ENCODE measurements at regions not wholly inside any gene's neighbourhood (a gene's known extent, or its start where the extent isn't known, plus 50 kb on each side); places are given as distances from the start of the nearest gene placed in this dataset.

- no peak for TF ChIP-seq ZNF629 (tag by site-specific recombination; IDR thresholded peaks at IDR 0.05)
- TF ChIP-seq ZBTB7A (tag by site-specific recombination; IDR thresholded peaks at IDR 0.05; ENCODE audit: low read depth) = no peak
- TF ChIP-seq ZNF132 (tag by site-specific recombination; IDR thresholded peaks at IDR 0.05; ENCODE audit: borderline replicate concordance) = no peak
- no peak for TF ChIP-seq ZNF701 (tag by site-specific recombination; IDR thresholded peaks at IDR 0.05)
- ChIA-PET POLR2A (interaction anchor here (1.4 kb wide), 1 partner anchor 76 kb away, joined by 4 read pairs; no protein-coding TSS in a partner anchor), CTCF (interaction anchor here (0.6 to 0.7 kb wide), 3 partner anchors 26 to 981 kb away, joined by 3 to 4 read pairs (median 3); no protein-coding TSS in a partner anchor)
- H3K4me3 ChIP-seq (ENCODE audit: low read depth, low read length) = no peak overlapping the region
- H3K4me1 ChIP-seq (ENCODE audit: control insufficient read depth, insufficient read depth, low read length) = no peaks in the 10 kb centered on the region
- no peak overlapping the region for H3K27ac ChIP-seq (ENCODE audit: extremely low read depth, low read depth, low read length)
- no peaks in the 10 kb centered on the region for H3K36me3 ChIP-seq (ENCODE audit: control insufficient read depth in 2 of 2, insufficient read depth in 1 of 2, low read length in 2 of 2)
- H3K9me3 ChIP-seq (ENCODE audit: control insufficient read depth, insufficient read depth, low read depth, low read length) = no peaks in the 10 kb centered on the region
Observed at GRCh38 chr18:44602845-44603244, 77.8 kb upstream of the SETBP1 start.

- TF ChIP-seq PRDM6 (tag by site-specific recombination; IDR thresholded peaks at IDR 0.05) (peak; percentile 75), FEZF1 (tag by site-specific recombination; IDR thresholded peaks at IDR 0.05) (peak; percentile 30; the same call in 1 of the 2 replicates), ZSCAN23 (tag by site-specific recombination; IDR thresholded peaks at IDR 0.05) (no peak), ZFP41 (tag by site-specific recombination; IDR thresholded peaks at IDR 0.05; ENCODE audit: borderline replicate concordance) (no peak), RBAK (tag by site-specific recombination; IDR thresholded peaks at IDR 0.05) (no peak), ZBTB7A (tag by site-specific recombination; IDR thresholded peaks at IDR 0.05; ENCODE audit: low read depth) (no peak)
- no peak overlapping the region for H3K27ac ChIP-seq (ENCODE audit: extremely low read depth, low read depth, low read length)
- ChIA-PET POLR2A (no interaction called here), CTCF (no interaction called here)
- H3K36me3 ChIP-seq (ENCODE audit: control insufficient read depth in 2 of 2, insufficient read depth in 1 of 2, low read length in 2 of 2) = no peaks in the 10 kb centered on the region
- no peaks in the 10 kb centered on the region for H3K9me3 ChIP-seq (ENCODE audit: control insufficient read depth, insufficient read depth, low read depth, low read length)
- peaks cover 5% of the 10 kb centered on the region; the same call in 1 of the 2 replicates for H3K4me1 ChIP-seq (ENCODE audit: control insufficient read depth, insufficient read depth, low read length)
- H3K4me3 ChIP-seq (ENCODE audit: low read depth, low read length) = no peak overlapping the region
Observed at GRCh38 chr18:44609181-44609941, 71.3 kb upstream of the SETBP1 start.

- CTCF ChIA-PET = no interaction called here
- no peak for TF ChIP-seq GLI4 (tag by site-specific recombination; IDR thresholded peaks at IDR 0.05)
- no peak for TF ChIP-seq ZNF510 (tag by site-specific recombination; IDR thresholded peaks at IDR 0.05; ENCODE audit: insufficient replicate concordance)
- TF ChIP-seq ZNF112 (tag by site-specific recombination; IDR thresholded peaks at IDR 0.05) = no peak
- no peak for TF ChIP-seq ZNF768 (tag by site-specific recombination; IDR thresholded peaks at IDR 0.05)
- TF ChIP-seq ZNF121 (tag by site-specific recombination; IDR thresholded peaks at IDR 0.05) = no peak
- TF ChIP-seq ZNF202 (tag by site-specific recombination; IDR thresholded peaks at IDR 0.05; ENCODE audit: borderline replicate concordance) = no peak
- TF ChIP-seq KLF9 (tag by site-specific recombination; IDR thresholded peaks at IDR 0.05; ENCODE audit: low read depth) = no peak
- no peak for TF ChIP-seq ZNF292 (tag by site-specific recombination; IDR thresholded peaks at IDR 0.05; ENCODE audit: borderline replicate concordance, low read depth)
- TF ChIP-seq CTCF (tag by site-specific recombination; IDR thresholded peaks at IDR 0.05) = no peak
- no peak for TF ChIP-seq ZNF449 (tag by site-specific recombination; IDR thresholded peaks at IDR 0.05)
- no peak for TF ChIP-seq ZNF530 (tag by site-specific recombination; IDR thresholded peaks at IDR 0.05; ENCODE audit: low read depth)
- TF ChIP-seq ZNF776 (tag by site-specific recombination; IDR thresholded peaks at IDR 0.05; ENCODE audit: borderline replicate concordance) = no peak
- TF ChIP-seq MZF1 (tag by site-specific recombination; IDR thresholded peaks at IDR 0.05; ENCODE audit: borderline replicate concordance) = no peak
- TF ChIP-seq ZNF324 (tag by site-specific recombination; IDR thresholded peaks at IDR 0.05) = no peak
- no peak for TF ChIP-seq ZNF16 (tag by site-specific recombination; IDR thresholded peaks at IDR 0.05; ENCODE audit: low read depth)
- no peak for TF ChIP-seq ZNF37A (tag by site-specific recombination; IDR thresholded peaks at IDR 0.05)
- TF ChIP-seq SALL2 (tag by site-specific recombination; IDR thresholded peaks at IDR 0.05; ENCODE audit: borderline replicate concordance) = no peak
- TF ChIP-seq ZNF707 (tag by site-specific recombination; IDR thresholded peaks at IDR 0.05) = no peak
Observed at GRCh38 chr18:44620812-44621211, 59.9 kb upstream of the SETBP1 start.

More at GRCh38 chr18:44620812-44621211, 59.9 kb upstream of the SETBP1 start:
- H3K4me3 ChIP-seq (ENCODE audit: low read depth, low read length) = no peak overlapping the region
- POLR2A ChIA-PET = no interaction called here
- H3K9me3 ChIP-seq (ENCODE audit: control insufficient read depth, insufficient read depth, low read depth, low read length) = no peaks in the 10 kb centered on the region
- H3K36me3 ChIP-seq (ENCODE audit: control insufficient read depth in 2 of 2, insufficient read depth in 1 of 2, low read length in 2 of 2) = no peaks in the 10 kb centered on the region
- no peak overlapping the region for H3K27ac ChIP-seq (ENCODE audit: extremely low read depth, low read depth, low read length)
- no peaks in the 10 kb centered on the region for H3K4me1 ChIP-seq (ENCODE audit: control insufficient read depth, insufficient read depth, low read length)

All from HEK293 (cell line).